GM19240 (cell line): ENCODE measurements at regions not wholly inside any gene's neighbourhood (a gene's known extent, or its start where the extent isn't known, plus 50 kb on each side); places are given as distances from the start of the nearest gene placed in this dataset.

Experiments
- DNase-seq: peaks from one replicate; pipeline ENCODE4 v3.0.0; 2011; ENCODE audit warnings: low spot score; ENCODE audit not compliant: insufficient read length

GRCh38 chr9:119050281-119050680 is 319.0 kb downstream of the BRINP1 start:
- no peak for DNase-seq

GRCh38 chr9:119052339-119053030 is 316.8 kb downstream of the BRINP1 start:
- DNase-seq = no peak

GRCh38 chr9:119053070-119053469 is 316.2 kb downstream of the BRINP1 start:
- no peak for DNase-seq

GRCh38 chr9:119060629-119061385 is 308.4 kb downstream of the BRINP1 start:
- DNase-seq = no peak

GRCh38 chr9:119071636-119072035 is 297.6 kb downstream of the BRINP1 start:
- DNase-seq = no peak

- DNase-seq = no peak
Measured at GRCh38 chr9:119074017-119074416, 295.2 kb downstream of the BRINP1 start.

- no peak for DNase-seq
Measured at GRCh38 chr9:119078015-119078414, 291.2 kb downstream of the BRINP1 start.

GRCh38 chr9:119083673-119084072 is 285.6 kb downstream of the BRINP1 start:
- DNase-seq = no peak

- DNase-seq = no peak
Measured at GRCh38 chr9:119086590-119086989, 282.6 kb downstream of the BRINP1 start.

GRCh38 chr9:119088002-119088547 is 281.2 kb downstream of the BRINP1 start:
- DNase-seq = no peak

- DNase-seq = no peak
Measured at GRCh38 chr9:119091074-119091473, 278.2 kb downstream of the BRINP1 start.

- DNase-seq = no peak
Measured at GRCh38 chr9:119092125-119092524, 277.1 kb downstream of the BRINP1 start.

- no peak for DNase-seq
Measured at GRCh38 chr9:119094086-119094485, 275.1 kb downstream of the BRINP1 start.

- DNase-seq = no peak
Measured at GRCh38 chr9:119095072-119095471, 274.2 kb downstream of the BRINP1 start.

GRCh38 chr9:119101048-119101447 is 268.2 kb downstream of the BRINP1 start:
- no peak for DNase-seq

GRCh38 chr9:119114681-119115080 is 254.6 kb downstream of the BRINP1 start:
- DNase-seq = no peak
